Fibroblast of lung (primary cell): ENCODE measurements at regions not wholly inside any gene's neighbourhood (a gene's known extent, or its start where the extent isn't known, plus 50 kb on each side); places are given as distances from the start of the nearest gene placed in this dataset.

ENCODE experiments used
- DNase-seq, 2 donors: peaks; one replicate each; pipeline versions ENCODE4 v3.0.0 to v3.0.0-alpha.2; 2010; ENCODE audit warnings: low read depth in 2 of 2
- H2AFZ ChIP-seq: 2 replicates; pipeline ENCODE4 v1.5.1; 2012; ENCODE audit warnings: low read length, control low read depth, inconsistent platforms
- H3K27ac ChIP-seq: 2 replicates; pipeline ENCODE4 v1.5.1; 2011; ENCODE audit warnings: low read length, control low read depth; ENCODE audit not compliant: insufficient read depth
- H3K27me3 ChIP-seq: 2 replicates; pipeline ENCODE4 v1.5.1; 2011; ENCODE audit warnings: mild to moderate bottlenecking, low read length; ENCODE audit not compliant: control insufficient read depth, insufficient read depth
- H3K36me3 ChIP-seq: 2 replicates; pipeline ENCODE4 v1.5.1; 2011; ENCODE audit warnings: low read length; ENCODE audit not compliant: control insufficient read depth, insufficient read depth
- H3K4me1 ChIP-seq: 2 replicates; pipeline ENCODE4 v1.5.1; 2011; ENCODE audit warnings: low read length; ENCODE audit not compliant: control insufficient read depth, insufficient read depth; ENCODE audit errors: extremely low read depth
- H3K4me2 ChIP-seq: 2 replicates; pipeline ENCODE4 v1.5.1; 2011; ENCODE audit warnings: low read length, control low read depth; ENCODE audit not compliant: insufficient read depth; ENCODE audit errors: extremely low read depth
- H3K4me3 ChIP-seq, 4 experiments: fragments of 200-600 bp in 1 of 4; sonication (generic) in 1 of 4; replicated peaks in 1 of 4; 2 replicates each; pipeline ENCODE4 v1.5.1; 2011 to 2016; ENCODE audit warnings: low read length in 4 of 4, low read depth in 3 of 4, mild to moderate bottlenecking in 3 of 4, control low read depth in 2 of 4, inconsistent platforms in 1 of 4, mixed read lengths in 1 of 4; ENCODE audit not compliant: insufficient read depth in 1 of 4; ENCODE audit errors: control extremely low read depth in 1 of 4
- H3K79me2 ChIP-seq: 2 replicates; pipeline ENCODE4 v1.5.1; 2012; ENCODE audit warnings: mild to moderate bottlenecking, low read length, inconsistent platforms; ENCODE audit not compliant: control insufficient read depth, insufficient read depth
- H3K9ac ChIP-seq: 2 replicates; pipeline ENCODE4 v1.5.1; 2011; ENCODE audit warnings: mild to moderate bottlenecking, low read length, control low read depth; ENCODE audit not compliant: insufficient read depth
- H3K9me3 ChIP-seq: 2 replicates; pipeline ENCODE4 v1.5.1; 2012; ENCODE audit warnings: low read depth, low read length; ENCODE audit not compliant: control insufficient read depth, insufficient read depth
- H4K20me1 ChIP-seq: 2 replicates; pipeline ENCODE4 v1.5.1; 2011; ENCODE audit warnings: low read length; ENCODE audit not compliant: control insufficient read depth, insufficient read depth; ENCODE audit errors: extremely low read depth
- CTCF ChIP-seq, 2 donors: IDR thresholded peaks in 1 of 2; conservative IDR thresholded peaks in 1 of 2; 1 replicate in 1 of 2; 2 replicates in 1 of 2; pipeline ENCODE4 v1.5.1; 2011 to 2012; ENCODE audit warnings: low read length in 2 of 2, control low read depth in 1 of 2, inconsistent platforms in 1 of 2, low read depth in 1 of 2, mild to moderate bottlenecking in 1 of 2
- EZH2 ChIP-seq: IDR thresholded peaks from 2 replicates; pipeline ENCODE4 v1.5.1; 2012; ENCODE audit warnings: low read length, control low read depth, mild to moderate bottlenecking; ENCODE audit errors: missing control alignments

DNA sequence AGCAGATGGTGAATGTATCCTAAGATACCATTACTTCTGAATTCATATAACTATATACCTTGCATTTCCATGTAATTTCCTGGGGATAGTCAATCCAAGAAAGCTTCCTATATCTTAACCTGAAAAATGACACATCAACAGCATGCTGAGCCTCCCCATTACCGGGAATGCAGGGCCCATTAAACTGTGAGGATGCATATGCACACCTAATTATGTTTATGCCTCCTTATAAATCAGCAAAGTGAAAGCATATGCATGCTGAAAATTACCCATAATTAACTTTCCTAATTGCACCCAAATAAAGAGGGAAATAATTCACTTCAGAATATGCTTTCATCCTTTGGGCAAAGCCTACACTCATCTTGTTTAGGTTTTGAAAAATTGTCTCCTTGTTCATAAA lies 663.0 kb downstream of the KCNA4 start:
- Histone ChIP-seq H3K27ac (no peak overlapping the region), H3K9me3 (no peaks in the 10 kb centered on the region), H3K79me2 (no peaks in the 10 kb centered on the region), H3K27me3 (no peaks in the 10 kb centered on the region), H3K36me3 (no peaks in the 10 kb centered on the region), H3K4me1 (no peaks in the 10 kb centered on the region), H2AFZ (no peak overlapping the region), H3K9ac (no peak overlapping the region), H4K20me1 (no peaks in the 10 kb centered on the region), H3K4me2 (no peak overlapping the region), H3K4me3 (no peak overlapping the region)
- TF ChIP-seq EZH2, result no peak
- no peak for TF ChIP-seq CTCF (conservative IDR thresholded peaks at IDR 0.05 in 1 of 2, IDR thresholded peaks at IDR 0.05 in 1 of 2; ENCODE audit: low read depth in 1 of 2, low read length in 2 of 2)
- DNase-seq, result no peak

DNA sequence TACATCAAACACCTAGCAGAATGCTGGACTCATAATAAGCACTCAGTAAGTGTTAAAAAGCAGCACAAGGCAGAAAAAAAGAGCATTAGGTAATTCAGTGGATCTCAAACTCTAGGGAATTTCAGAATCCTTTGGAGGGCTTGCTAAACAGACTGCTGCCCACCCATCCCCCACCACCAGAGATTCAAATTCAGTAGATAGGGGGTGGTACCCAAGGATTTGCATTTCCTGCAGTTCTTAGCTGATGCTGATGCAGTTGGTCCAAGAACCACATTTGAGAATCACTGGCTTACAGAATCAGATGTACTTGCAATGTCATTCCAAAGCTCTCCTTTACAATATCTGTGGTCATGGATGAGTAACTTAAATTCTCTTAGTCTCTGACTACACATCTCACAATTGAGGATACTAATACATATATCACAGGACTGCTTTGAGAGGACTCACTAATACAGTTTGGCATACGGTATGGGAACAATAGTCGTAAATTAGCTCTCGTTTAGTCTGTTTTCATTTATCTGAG lies 664.5 kb downstream of the KCNA4 start:
- H3K36me3 ChIP-seq, result no peaks in the 10 kb centered on the region
- no peaks in the 10 kb centered on the region for H3K4me1 ChIP-seq
- no peak overlapping the region for H2AFZ ChIP-seq
- H3K27me3 ChIP-seq, result no peaks in the 10 kb centered on the region
- H3K79me2 ChIP-seq, result no peaks in the 10 kb centered on the region
- H3K9ac ChIP-seq, result no peak overlapping the region
- no peak overlapping the region for H3K27ac ChIP-seq
- no peaks in the 10 kb centered on the region for H4K20me1 ChIP-seq
- no peaks in the 10 kb centered on the region for H3K9me3 ChIP-seq
- TF ChIP-seq EZH2, result no peak
- DNase-seq, result peak in 1 of 2 donors; percentile 7
- H3K4me3 ChIP-seq, result no peak overlapping the region
- no peak overlapping the region for H3K4me2 ChIP-seq

DNA sequence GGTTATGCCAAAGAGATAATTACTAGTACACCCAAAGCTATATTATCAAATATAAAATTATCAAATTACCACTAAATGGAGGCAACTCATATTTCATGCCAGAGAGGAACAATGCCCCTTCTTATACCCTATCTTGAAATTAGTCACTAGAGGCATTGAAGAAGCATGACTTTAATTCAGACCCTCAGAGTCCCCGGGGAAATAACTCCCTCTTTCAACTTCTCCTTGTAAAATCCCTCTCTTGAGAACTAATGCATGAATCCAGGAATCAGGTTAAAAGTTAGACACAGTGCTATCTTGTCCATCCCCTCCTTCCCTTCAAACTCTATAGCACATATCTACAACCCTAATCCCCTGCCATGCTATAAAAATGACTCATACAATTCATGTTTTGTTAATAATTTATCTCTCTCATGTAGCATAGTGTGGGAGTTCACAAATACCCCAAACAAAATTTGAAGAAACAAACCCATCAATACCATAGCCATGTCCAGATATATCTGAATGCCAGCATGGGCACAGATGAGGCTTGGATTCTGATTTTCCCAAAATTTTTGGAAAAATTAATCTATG lies 665.4 kb downstream of the KCNA4 start:
- H3K9ac ChIP-seq, result no peak overlapping the region
- no peak overlapping the region for H3K4me2 ChIP-seq
- no peaks in the 10 kb centered on the region for H3K79me2 ChIP-seq
- H3K9me3 ChIP-seq, result no peaks in the 10 kb centered on the region
- no peaks in the 10 kb centered on the region for H3K36me3 ChIP-seq
- H2AFZ ChIP-seq, result no peak overlapping the region
- H3K27me3 ChIP-seq, result no peaks in the 10 kb centered on the region
- H3K4me1 ChIP-seq, result no peaks in the 10 kb centered on the region
- no peak overlapping the region for H3K27ac ChIP-seq
- TF ChIP-seq EZH2 (no peak), CTCF (conservative IDR thresholded peaks at IDR 0.05 in 1 of 2, IDR thresholded peaks at IDR 0.05 in 1 of 2; ENCODE audit: low read depth in 1 of 2, low read length in 2 of 2) (no peak)
- no peak overlapping the region for H3K4me3 ChIP-seq
- no peaks in the 10 kb centered on the region for H4K20me1 ChIP-seq
- no peak for DNase-seq
